ENCODE measurements at regions not wholly inside any gene's neighbourhood (a gene's known extent, or its start where the extent isn't known, plus 50 kb on each side); places are given as distances from the start of the nearest gene placed in this dataset.
"Not testable (repeated sequence)": the region's sequence is repeated elsewhere in the genome, so short reads cannot be mapped to it uniquely, and the experiment has no call there.

- no peak for FAIRE-seq
Measured at GRCh38 chr20:4431446-4431845, 182.4 kb upstream of the ADRA1D start.

GRCh38 chr20:4430826-4431225, 181.7 kb upstream of the ADRA1D start:
- not testable (repeated sequence) for FAIRE-seq

- no peak for FAIRE-seq
Measured at GRCh38 chr20:4427940-4428586, 179.0 kb upstream of the ADRA1D start.

DNA sequence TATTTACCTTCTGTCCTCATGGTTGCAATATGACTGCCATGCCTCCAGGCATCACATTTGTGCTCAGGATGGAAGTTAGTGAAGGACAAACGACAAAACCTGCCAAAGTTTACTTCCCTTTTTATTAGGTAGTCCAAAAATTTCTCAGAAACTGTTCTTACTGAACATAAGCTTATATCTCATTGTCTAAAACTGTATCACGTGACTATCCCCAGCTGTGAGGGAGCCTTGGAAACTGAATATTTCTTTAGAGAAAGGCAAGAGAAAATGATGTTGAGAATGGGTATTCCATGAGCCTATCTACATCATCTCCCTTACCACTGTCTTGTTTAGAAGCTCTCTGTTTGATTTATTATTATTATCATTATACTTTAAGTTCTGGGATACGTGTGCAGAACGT, 169.1 kb upstream of the ADRA1D start:
- FAIRE-seq: no peak

DNA sequence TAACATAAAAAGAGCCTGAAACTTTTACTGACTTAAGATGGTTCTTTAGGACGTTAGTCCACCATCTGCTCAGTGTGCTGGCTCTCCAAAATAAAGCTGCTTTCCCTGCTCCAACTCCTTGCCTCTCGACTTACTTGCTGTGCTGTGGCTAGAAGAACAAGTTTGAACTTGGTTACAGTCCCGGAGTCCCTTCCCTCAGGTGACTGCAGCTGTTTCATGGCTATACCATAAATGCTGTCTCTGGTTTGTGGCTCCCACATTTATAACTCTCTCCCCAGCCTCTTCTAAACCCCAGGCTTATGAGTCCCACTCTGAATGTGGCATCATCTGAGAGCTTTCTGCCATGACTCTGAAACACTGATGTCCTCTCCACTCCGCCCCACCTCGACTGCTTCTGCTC, 166.2 kb upstream of the ADRA1D start:
- FAIRE-seq: no peak

- FAIRE-seq: no peak
Measured at GRCh38 chr20:4413314-4414049, 164.4 kb upstream of the ADRA1D start.

DNA sequence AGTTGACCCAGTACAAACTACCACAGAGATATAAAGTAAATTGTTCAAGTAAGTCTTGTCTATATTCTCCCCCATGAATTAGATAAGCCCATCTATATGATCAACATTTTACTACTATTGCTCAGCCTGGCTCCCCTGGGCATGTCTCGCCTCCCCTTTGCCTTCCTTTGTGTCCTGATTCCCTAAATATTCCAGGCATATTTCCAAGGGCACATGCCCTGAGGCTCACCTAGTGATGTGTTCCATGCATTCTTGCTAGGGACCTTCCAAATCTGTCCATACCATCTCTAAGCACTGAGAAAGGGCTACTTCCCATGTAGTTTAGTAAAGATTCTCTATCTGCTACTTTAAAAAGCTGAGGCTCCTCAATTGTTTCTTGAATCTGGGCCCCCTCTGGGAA, 163.1 kb upstream of the ADRA1D start:
- FAIRE-seq: no peak

- no peak for FAIRE-seq
Measured at GRCh38 chr20:4411744-4412143, 162.7 kb upstream of the ADRA1D start.

DNA sequence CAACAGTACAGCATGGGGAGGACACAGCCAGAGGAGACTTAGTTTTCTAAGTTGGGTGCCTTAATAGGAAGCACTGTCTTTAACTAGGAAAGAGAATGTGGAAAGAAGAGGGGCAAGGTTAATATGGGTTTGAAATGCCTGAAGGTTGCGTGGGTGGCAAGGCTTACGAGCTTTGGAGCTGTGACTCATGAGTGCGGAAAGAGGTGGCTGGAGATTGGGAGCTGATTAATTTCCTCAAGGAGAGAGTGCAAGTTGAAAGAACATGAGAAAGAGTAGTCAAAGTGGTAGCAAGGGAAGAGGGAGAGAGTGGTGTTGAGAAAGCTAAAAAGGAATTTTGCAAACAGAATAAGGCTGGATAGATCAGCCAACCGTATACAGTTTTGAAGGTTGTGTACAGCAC, 157.5 kb upstream of the ADRA1D start:
- FAIRE-seq: no peak

DNA sequence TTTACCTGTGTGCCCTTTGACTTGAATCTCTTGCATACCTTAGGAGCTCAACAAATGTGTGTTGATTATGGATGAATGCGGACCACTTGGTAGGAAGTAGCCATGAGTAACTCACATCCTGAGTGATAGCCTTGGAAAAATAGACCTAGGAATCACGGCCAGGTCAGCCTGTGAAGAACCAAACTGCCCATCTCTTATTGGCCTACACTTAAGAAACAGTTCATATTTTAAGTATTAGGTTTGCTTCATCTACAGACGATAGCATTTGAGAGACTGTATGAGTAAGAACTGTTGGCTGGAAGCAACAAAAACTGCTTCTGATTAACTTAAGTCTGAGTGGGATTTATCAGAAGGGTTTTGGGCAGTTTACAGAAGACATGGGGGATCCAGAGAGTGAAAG, 152.5 kb upstream of the ADRA1D start:
- FAIRE-seq: no peak

GRCh38 chr20:4384961-4385360, 135.9 kb upstream of the ADRA1D start:
- FAIRE-seq: no peak

- peak; percentile 33 for FAIRE-seq
Measured at GRCh38 chr20:4383961-4384360, 134.9 kb upstream of the ADRA1D start.

GRCh38 chr20:4375881-4376280, 126.8 kb upstream of the ADRA1D start:
- no peak for FAIRE-seq

DNA sequence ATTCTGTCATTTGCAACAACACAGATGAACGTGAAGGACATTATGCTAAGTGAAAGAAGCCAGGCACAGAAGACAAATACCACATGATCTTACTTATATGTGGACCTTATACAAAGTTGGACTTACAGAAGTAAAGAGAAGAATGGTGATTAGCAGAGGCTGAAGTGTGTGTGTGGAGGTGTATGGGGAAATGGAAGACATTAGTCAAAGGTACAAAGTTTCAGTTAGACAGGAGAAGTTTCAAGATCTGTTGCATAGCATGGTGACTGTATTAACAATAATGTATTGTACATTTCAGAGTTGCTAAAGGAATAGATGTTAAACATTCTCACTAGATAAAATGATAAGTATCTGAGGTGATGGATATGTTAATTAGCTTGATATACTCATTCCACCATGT, 124.4 kb upstream of the ADRA1D start:
- no peak for FAIRE-seq

GRCh38 chr20:4371623-4372251, 122.7 kb upstream of the ADRA1D start:
- no peak for FAIRE-seq

DNA sequence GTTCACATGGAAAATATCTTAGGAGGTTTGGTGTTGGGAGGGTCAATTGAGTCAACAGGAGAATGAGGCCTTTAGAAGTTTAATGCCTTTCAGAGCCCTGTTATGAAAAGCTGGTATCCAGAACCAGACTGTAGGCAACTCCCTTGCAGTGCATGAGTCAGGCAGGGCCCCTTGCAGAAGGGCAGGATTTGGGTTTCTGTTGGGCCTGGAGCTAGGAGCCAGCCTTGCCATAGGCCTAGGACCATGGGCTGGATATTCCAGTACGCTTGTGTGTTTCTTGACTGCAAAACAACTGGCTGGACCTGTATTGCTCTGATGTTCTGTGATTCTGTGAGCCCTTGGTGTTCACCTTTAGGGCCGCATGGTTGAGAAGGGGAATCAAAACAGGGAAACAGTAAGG, 121.8 kb upstream of the ADRA1D start:
- FAIRE-seq: no peak

GRCh38 chr20:4369798-4370124, 120.7 kb upstream of the ADRA1D start:
- no peak for FAIRE-seq

GRCh38 chr20:4369119-4369797, 120.2 kb upstream of the ADRA1D start:
- FAIRE-seq: no peak

DNA sequence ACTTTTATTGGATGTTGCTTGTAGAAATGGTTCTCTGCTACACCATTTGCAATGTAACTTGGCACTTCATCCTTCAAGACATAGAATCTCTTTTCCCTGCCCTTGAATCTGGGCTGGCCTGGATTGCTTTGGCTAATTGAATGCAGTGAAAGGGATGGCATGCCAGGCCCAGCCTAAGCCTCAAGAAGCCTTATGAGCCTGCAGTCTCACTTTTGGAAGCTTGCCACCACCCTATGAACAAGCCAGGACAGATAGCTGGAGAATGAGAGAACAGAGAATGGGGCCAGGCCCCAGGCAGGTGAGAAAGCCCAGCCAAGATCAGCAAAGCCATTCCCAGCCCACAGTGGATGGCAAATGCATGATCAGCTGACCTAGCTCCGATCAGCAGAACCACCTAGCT, 117.0 kb upstream of the ADRA1D start:
- no peak for FAIRE-seq

- no peak for FAIRE-seq
Measured at GRCh38 chr20:4358552-4358951, 109.5 kb upstream of the ADRA1D start.

- FAIRE-seq: no peak
Measured at GRCh38 chr20:4352348-4352747, 103.3 kb upstream of the ADRA1D start.

GRCh38 chr20:4350096-4350495, 101.0 kb upstream of the ADRA1D start:
- no peak for FAIRE-seq

DNA sequence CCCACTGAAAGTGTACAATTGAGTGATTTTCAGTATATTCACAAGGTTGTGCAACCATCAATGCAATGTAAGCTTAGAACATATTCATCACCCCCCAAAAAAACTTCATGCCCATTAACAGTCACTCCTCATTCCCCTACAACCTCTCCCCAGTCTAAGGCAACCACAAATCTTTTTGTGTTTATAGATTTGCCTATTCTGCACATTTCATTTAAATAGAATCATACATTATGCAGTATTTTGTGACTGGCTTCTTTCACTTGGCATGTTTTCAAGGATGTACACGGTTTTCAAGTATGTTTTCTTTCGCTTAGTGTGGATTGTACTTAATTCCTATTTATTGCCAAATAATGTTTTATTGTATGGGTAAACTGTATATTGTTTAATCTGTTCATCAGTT, 95.6 kb upstream of the ADRA1D start:
- FAIRE-seq: no peak

DNA sequence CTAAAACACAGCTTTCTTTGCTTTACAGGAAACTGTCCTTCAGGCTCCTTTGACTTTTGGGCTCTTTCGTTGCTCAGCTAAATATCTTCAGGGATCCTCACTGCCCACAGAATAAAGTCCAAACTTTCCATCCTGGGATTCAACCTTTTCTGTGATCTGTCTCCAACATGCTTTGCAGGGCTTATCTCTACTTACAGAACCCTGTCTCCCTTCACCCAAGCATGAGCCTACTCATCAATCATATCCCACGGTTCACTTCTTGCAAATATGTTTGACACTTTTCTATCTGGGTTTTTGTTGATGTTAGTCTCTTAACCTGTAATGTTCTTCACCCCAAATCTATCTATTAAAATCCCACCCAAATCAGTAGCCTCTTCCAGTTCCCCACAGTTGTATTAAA, 93.5 kb upstream of the ADRA1D start:
- no peak for FAIRE-seq

Data from endometrium (tissue), 2 donors.